GM19467 (cell line): ENCODE measurements at regions not wholly inside any gene's neighbourhood (a gene's known extent, or its start where the extent isn't known, plus 50 kb on each side); places are given as distances from the start of the nearest gene placed in this dataset.
"Not testable (repeated sequence)": the region's sequence is repeated elsewhere in the genome, so short reads cannot be mapped to it uniquely, and the experiment has no call there.

Source experiments
- ATAC-seq: cut with Tn5 transposase; IDR thresholded peaks from one replicate; pipeline ENCODE4 v1.9.1; 2021; ENCODE audit warnings: mild to moderate bottlenecking, moderate library complexity; ENCODE audit not compliant: unreplicated experiment

DNA sequence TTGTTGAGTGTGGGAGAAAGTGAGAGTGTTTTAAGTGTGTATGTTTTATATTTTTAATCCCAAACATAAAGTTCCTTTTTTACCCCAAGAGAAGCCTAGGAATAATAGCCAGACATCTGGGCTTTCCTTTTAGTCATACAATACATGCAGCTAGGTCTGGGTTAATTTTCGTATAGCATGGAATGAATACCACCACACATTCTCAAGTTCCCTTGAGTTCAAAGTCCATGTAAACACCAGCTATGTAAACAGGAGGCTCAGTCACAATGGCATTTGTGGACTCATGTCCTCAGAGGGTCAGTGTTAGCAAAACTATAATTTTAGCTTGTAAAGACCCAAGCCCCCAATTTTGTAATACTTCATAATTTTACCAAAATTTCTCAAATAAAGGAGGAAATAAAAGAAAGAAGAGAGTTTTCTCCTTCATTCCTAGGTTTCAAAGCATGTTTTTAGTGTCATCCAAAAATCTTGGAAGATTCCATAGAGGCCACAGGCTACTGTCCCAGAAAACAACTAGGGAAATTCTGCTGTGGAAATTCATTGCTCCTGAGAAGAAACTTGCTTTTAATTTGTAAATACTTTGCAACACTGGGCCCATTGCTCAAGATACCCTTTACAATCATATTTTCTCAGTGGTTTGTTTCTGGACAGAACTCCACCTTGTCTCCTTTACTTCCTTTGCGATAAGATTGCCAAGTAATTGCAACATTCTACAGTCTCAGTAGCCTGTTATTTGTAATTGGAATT, 671.2 kb downstream of the COL12A1 start:
- no peak for ATAC-seq

DNA sequence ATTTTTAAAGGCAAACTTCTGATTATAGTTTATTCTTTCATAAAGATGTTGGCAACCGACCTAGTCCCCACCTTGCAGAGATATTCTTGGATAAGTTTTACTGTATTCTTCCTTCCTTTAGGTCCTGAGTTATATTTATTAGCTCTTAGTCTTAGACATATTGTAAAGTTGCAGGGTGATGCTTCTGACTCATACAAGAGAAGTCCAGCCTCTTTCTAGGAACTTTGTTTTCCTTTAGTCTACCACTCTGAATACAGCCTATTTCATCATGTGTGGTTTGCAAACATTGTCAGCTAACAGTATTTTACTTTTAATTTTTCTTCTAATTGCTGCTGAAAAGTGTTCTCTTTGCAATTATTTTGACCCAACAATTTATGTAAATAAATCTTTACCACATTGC, 686.7 kb downstream of the COL12A1 start:
- ATAC-seq, result no peak

DNA sequence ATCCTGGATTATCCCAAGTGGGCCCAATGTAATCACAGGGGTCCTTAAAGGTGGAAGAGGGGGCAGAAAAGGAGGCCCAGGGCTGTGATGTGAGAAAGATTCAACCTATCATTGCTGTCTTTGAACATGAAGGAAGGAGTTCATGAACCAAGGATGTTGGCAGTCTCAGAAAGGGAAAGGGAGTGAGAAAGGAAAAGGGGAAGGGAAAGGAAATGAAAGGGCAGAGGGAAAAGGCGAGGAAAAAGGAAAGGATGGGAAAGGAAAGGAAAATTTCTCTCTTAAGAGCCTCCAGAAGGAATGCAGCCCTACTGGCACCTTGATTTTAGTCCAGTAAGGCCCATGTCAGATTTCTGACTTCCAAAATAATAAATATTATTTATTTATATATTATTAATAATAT, 687.8 kb downstream of the COL12A1 start:
- ATAC-seq, result no peak

DNA sequence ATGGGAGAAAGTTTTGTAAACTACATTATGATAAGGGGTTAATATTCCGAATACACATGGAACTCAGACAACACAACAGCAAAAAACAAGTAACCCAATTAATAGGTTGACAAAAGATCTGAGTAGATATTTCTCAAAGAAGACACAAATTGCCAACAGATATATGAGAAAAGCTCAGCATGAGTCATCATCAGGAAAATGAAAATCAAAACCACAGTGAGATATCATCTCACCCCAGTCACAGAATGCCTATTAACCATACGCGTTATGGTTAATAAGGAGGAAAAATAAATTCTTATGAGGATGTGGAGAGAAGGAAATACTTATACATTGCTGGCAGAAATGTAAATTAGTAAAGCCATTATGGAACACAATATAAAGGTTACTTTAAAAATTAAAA, 695.0 kb downstream of the COL12A1 start:
- ATAC-seq, result no peak

DNA sequence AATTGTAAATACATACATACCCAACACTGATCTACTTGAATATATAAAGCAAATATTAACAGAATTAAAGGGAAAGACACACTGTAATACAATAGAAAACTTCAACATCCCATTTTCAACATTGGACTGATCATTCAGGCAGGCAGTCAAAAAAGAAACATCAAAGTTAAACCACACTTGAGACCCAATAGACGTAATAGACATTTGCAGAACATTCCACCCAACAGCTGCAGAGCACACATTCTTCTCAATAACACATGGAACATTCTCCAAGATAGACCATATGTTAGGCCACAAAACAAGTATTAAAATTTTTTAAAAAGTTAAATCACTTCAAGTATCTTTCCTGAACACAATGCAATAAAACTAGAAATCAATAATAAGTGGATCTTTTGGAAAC, 698.2 kb downstream of the COL12A1 start:
- no peak for ATAC-seq

DNA sequence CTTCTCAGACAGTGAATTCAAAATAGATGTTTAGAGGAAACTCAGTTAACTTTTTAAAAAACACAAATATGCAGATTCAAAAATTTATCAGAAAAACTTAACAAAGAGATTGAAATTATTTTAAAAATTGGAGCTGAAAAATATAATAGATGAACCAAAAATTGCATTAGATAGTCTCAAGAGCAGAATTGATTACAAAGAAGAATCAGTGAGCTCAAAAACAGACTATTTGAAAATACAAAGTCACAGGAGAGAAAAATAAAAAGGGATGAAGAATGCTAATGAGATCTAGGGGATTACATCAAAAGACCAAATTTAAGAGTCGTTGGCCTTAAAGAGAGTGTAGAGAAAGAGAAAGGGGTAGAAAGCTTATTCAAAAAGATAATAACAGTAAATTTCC, 700.5 kb downstream of the COL12A1 start:
- ATAC-seq, result no peak

DNA sequence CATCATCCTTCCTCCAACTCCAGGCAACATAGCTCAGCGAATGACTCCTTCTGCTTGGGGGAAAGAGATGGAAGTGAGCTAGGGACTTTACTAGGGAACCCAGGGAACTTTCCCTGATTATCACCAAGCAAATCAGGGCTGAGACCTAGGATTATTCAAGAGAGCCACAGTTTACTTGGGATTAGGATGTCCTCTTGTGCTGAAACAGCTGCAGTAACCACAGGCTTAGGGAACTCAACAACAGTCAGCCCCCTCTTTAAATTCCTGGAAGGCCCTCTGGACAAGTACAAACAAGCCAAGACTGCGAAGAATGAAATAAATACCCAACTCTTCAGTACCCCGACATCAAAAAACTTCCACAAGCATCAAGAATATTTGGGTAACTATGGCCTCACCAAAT, 700.9 kb downstream of the COL12A1 start:
- no peak for ATAC-seq

DNA sequence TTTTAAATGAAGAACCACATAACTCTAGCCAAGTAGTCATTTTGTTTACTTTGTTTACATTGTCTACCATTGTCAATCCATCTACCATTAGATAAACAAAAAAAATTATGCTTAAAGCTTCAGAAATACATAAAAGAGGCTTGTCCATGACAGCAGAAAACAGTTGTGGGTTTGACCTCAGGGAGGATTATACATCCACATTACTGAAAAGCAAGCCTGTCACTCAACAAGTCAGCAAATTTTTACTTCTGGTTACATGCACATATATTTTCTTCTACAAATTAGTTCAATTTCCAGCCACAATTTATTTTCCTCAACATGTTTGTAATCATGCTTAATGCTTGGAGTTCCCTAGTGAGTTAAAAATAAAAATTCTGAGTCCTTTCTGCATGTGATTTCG, 713.3 kb downstream of the COL12A1 start:
- ATAC-seq, result no peak

DNA sequence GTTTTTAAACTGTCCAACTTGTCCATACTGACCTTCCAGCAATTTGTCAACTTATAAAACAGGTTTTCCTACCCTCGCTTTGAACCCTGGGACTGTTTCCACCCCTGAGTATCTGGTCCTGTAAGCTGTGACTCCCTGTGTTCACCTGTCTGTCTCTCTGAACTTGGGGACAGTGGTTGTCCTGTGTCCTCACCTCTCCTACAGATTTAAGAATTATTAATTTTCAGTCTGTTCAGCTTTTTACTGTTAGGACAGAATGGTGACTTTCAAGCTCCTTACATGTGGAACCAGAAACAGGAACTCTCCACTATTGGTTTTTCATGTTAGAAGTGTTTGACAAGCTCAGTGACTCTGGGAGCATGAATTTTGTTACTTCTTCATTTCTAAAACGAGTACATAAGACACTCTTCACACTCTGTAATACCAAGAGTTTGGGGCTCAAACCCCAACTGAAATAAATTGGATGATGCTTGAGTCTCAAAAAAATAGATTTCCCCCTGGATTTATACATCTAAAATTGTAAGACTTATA, 713.9 kb downstream of the COL12A1 start:
- peak; percentile 71 for ATAC-seq

DNA sequence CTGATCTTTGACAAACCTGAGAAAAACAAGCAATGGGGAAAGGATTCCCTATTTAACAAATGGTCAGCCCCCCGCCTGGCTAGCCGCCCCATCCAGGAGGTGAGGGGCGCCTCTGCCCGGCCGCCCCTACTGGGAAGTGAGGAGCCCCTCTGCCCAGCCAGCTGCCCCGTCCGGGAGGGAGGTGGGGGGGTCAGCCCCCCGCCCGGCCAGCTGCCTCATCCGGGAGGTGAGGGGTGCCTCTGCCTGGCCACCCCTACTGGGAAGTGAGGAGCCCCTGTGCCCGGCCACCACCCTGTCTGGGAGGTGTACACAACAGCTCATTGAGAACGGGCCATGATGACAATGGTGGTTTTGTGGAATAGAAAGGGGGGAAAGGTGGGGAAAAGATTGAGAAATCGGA, 717.1 kb downstream of the COL12A1 start:
- ATAC-seq, result not testable (repeated sequence)

DNA sequence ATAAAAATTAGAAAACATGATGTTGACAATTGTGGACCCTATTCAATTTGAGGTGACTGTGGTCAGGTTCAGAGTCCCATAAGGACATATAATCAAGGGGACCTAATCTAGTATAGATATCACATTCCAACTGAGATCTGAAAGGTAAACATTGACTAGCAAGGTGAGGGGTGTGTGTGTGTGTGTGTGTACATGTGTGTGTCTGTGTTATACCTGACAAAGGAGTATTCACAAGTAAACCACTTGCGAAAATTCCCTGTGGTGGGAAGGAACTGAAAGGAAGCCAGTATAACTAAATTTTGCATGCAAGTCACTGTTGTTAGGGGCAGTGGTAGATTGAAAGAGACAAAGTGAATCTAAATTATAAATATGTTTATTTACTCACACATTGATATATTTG, 723.7 kb downstream of the COL12A1 start:
- ATAC-seq, result no peak

DNA sequence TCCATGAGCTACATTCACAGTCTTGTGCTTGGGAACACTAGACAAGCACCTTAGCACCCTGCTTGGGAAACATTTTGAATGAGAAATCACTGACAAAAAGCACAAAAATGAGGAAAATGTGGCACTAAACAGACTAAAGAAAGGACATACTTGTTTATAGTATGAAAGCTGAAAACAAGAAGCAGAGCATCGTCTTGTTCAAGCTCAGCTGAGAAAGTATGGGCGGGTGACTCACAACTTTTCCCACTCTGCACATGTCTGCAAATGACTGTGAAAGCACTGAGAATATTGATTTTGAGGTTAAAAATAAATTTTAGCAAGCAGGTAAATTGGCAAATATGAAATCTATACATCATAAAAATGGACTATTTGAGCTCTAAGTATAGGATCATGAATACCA, 725.3 kb downstream of the COL12A1 start:
- ATAC-seq, result no peak

DNA sequence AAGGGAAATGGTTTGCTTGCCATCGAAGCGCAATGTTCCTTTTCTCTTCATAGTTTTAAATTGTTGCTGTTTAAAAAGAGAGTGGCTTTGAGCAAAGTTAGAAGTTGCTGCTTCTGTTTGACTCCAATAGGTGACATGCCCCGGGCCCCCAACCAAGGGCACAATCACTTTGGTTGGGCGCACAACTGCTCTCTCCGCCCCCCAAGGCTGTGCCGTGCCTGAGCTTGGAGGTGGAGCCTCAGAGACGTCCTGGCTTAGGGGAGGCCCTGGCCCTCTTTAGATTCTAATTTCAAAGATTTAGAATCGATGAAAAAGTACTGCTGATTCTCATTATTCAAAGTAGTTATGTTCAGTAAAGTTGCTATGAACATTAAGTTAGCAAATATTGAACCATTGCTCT, 725.9 kb downstream of the COL12A1 start:
- no peak for ATAC-seq

DNA sequence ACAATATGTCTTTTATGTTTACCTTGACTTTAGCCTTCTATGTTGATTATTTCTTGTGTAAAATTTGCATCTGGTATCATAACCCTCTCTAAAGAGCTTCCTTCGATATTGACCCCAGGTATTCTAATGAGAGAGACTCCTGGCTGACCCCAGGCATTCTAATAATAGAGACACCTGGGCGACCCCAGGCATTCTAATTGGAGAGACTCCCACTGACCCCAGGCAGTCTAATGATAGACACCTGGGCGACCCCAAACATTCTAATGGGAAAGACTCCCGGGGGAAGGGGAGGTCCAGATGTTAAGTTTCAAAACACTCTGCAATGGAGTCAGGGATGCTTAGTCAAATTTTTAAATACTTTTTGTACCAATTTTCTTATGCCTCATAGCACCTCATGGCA, 726.4 kb downstream of the COL12A1 start:
- ATAC-seq, result no peak

DNA sequence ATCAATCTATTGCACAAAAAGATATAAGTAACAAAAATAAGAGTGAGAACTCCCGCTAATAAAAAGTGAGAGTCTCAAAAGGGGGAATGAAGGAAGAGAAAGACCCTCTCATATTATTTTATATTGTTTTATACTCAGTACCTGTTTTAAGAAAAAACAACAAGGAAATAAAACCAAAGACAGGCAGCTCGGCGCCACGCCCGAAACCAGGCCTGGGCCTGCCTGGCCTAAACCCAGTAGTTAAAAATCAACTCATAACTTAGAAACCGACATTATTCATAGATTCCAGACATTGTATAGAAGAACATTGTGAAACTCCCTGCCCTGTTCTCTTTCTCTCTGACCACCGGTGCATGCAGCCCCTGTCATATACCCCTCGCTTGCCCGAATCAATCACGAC, 731.8 kb downstream of the COL12A1 start:
- not testable (repeated sequence) for ATAC-seq

DNA sequence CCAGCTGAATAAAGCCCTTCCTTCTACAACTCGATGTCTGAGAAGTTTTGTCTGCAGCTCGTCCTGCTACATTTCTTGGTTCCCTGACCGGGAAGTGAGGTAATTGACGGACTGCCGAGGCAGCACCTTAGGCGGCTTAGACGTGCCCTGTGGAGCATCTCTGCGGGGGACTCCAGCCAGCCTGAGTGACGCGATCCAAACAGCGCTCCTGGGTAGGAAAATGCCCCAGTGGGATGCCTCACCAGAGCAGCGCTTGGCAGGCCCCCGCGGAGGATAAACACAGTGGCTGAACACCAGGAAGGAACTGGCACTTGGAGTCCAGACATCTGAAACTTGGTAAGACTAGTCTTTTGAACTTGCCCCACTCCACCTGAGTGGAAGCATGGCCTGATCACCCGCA, 737.3 kb downstream of the COL12A1 start:
- ATAC-seq, result not testable (repeated sequence)

DNA sequence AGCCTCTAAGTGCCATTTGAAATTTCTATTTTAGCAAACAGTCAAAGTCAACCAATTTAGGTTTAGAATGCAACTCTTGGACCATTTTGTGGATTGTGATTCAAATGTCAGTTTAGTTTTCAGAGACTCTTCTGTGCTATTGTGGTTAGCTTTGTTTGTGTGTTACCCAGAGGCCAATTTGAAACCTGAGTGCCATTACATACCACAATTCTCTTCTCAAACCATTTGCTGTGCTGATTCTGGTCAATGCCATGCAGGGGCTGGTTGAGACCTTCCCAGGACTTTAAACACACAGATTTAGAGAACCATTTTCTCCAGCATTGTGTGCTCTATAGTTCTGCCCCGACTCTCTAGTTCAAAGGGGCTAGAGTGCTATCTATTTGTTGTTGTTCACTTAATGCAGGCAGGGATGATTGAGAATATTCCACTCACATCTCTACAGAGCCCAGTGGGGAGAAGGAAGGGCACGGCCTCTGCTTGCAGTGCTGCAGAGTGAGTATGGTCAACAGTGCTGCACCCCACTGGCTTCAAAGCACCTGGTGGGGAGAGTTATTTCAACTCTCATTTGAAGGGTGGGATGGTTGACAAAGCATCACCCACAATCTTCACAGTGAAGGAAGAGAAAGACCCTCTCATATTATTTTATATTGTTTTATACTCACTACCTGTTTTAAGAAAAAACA, 738.2 kb downstream of the COL12A1 start:
- no peak for ATAC-seq

DNA sequence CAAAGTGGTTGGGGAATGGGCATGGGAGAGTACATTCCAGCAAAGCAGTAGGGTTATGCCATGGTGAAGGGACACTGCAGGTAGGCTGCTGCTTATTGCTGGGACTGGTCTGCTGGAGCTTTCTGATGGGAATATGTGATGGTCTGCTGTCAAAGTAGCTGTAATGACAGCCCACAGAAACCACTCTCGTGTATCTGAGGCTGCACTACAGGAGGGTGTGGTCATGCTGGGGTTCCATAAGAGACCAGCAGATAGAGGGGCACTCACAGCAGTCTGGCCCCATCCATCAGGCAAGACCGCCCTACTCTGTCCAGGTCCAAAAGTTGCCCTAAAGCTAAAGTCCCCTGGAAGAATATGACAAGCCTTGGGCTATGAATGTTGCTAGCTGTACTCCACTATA, 739.3 kb downstream of the COL12A1 start:
- no peak for ATAC-seq

DNA sequence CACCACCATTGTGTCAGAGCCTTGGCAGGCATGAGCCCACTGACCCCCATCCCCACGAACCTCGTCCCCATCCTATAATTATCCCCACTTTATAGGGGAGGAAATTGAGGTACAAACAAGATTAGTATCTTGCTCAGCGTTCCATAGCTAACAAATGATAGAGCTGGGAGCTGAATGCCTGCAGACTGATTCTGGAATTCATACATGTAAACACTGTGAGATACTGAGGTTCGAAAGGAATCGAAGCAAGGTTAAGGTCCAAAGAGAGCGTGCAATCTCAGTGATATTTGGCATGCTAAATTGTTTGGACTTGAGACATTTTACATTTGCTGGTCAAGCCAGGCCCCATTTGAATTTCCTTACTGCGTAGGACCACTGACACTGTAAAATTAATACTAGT, 746.6 kb downstream of the COL12A1 start:
- ATAC-seq, result no peak

DNA sequence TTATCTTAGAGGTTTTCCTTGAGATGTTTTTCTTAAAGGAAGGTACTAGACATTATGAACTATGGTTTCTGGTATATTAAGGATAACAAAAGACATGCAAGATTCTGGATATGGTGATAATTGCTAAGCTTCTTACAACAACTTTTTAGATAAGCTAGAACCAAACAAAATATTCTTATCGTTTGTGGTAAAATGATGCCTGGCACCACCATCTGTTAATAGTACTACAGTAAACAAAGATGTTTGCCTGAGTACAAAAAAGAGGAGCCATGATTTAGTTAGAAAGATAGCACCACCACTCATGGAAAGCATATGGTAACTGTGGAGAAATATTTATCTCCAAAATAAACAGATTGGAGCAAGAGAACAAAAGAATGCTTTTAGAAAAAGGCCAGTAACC, 747.3 kb downstream of the COL12A1 start:
- no peak for ATAC-seq

DNA sequence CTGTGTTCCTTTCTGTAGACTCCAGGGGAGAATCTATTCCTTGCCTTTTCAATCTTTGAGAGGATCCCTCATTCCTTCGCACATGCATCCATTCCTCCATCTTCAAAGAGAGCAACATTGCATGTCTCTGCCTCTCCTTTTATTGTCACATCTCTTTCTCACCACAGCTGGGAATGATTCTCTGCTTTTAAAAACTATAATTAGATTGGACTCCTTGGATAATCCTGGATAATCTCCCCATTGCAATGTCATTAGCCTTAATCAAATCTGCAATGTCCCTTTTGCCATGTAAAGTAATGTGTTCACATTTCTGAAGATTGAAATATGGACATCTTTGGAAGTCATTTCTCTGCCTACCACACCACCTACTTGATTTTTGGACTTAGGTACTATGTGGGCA, 750.1 kb downstream of the COL12A1 start:
- no peak for ATAC-seq

DNA sequence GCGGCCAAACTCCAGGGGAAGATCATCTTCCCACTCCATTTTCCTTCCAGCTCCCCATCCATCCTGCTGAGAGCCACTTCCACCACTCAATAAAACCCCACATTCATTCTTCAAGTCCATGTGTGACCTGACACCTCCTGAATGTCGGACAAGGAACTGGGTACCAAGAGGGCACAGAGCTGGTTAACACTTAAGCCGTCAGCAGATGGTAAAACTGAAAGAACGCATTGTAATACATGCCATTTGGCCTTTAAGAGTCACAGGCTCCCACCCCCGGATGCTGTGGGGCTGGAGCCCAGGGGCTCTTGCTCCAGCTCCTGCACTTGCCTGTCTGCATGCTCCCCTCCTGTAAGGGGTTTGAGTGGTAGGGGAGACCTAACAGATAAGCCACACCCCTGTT, 753.9 kb downstream of the COL12A1 start:
- ATAC-seq, result no peak
